ENCODE measurements at regions not wholly inside any gene's neighbourhood (a gene's known extent, or its start where the extent isn't known, plus 50 kb on each side); places are given as distances from the start of the nearest gene placed in this dataset.
"Not testable (repeated sequence)": the region's sequence is repeated elsewhere in the genome, so short reads cannot be mapped to it uniquely, and the experiment has no call there.

GRCh38 chr2:118604371-118604770 is 243.1 kb downstream of the EN1 start:
- DNase-seq, result no peak

DNA sequence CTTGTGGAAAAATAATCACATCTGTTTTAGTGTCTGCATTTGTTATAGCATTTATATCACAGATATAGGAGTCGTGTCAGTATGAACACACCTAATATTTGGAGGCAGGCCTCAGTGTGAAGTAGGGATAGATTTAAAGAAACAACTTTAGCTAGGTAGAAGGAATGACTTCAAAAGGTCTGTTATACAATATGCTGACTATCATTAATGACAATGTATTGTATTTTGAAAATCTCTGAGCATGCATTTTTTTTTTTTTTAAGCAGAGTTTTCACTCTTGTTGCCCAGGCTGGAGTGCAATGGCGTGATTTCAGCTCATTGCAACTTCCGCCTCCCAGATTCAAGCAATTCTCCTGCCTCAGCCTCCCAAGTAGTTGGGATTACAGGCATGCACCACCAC is 248.3 kb downstream of the EN1 start:
- DNase-seq, result no peak

DNA sequence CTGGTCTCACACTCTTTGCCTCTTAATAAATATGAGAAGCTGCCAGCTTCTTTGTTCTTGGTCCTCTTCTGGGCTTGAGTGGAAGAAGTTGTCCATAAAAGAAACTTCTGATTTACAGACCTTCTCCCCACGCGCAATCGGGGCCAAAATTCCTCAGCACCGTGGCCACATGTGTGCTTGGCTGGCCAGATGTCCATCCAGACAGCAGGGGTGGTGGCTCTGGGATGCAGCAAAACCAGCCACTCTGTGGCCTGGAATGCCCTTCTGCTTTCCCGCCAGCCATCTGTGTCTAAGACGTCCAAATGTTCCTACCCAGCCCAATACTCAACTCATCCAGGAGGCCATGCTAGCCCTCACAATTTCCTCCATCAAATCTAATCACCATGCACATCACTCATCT is 250.8 kb downstream of the EN1 start:
- DNase-seq, result no peak

- no peak for DNase-seq
These were observed 254.2 kb downstream of the EN1 start for GRCh38 chr2:118593257-118593656.

DNA sequence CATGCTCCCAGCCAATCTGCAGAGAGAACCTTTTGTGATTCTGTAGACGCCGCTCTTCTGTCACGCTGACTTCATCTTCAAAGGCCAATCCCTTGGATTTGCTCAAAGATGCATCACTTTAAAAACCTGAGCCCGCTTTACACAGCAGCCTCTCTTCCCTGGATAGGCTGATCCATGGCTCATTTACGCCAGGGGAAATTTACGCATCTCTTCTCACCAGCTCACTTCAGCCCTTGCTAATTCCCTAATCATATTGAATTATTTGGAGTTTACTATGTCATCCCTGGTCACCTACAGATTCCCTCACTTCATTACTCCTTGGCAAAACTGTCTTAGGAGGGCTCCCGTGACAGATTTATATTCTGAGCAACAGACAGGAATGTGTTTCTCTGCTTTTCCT is 256.2 kb downstream of the EN1 start:
- no peak for DNase-seq

- DNase-seq, result no peak
These were observed 257.7 kb downstream of the EN1 start for GRCh38 chr2:118589721-118590120.

DNA sequence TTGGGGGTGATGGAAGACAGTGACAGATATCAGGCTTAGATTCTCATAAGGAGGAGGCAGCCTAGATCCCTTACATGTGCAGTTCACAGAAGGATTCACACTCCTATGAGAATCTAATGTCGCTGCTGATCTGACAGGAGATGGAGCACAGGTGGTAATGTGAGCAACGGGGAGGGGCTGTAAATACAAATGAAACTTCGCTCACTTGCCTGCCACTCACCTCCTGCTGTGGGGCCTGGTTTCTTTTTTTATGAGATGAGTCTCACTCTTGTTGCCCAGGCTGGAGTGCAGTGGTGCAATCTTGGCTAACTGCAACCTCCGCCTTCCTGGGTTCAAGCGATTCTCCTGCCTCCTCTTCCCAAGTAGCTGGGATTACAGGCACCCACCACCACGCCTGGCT is 258.6 kb downstream of the EN1 start:
- DNase-seq, result no peak

- DNase-seq, result no peak
These were observed 261.1 kb downstream of the EN1 start for GRCh38 chr2:118586312-118586711.

- DNase-seq, result no peak
These were observed 262.6 kb downstream of the EN1 start for GRCh38 chr2:118584877-118585276.

- no peak for DNase-seq
These were observed 263.2 kb downstream of the EN1 start for GRCh38 chr2:118584062-118584749.

DNA sequence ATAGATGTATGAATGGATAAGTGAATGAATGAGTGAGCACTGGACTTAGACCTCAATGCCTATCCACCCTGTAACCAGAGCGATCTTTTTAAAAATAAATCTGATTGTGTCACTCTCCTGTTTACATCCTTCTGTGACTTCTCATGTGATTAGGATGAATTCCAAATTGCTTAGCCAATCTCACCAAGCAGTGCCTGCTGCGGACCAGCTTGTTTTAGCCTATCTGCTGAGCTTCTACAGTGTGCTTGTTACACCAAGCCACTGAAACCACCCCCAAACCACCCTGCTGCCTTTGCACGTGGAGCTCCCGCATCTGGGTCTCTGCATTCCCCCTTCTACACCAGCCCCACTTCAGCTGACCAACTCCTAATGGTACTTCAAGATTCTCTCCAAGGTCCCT is 265.4 kb downstream of the EN1 start:
- DNase-seq, result no peak

- no peak for DNase-seq
These were observed 266.8 kb downstream of the EN1 start for GRCh38 chr2:118580651-118581050.

DNA sequence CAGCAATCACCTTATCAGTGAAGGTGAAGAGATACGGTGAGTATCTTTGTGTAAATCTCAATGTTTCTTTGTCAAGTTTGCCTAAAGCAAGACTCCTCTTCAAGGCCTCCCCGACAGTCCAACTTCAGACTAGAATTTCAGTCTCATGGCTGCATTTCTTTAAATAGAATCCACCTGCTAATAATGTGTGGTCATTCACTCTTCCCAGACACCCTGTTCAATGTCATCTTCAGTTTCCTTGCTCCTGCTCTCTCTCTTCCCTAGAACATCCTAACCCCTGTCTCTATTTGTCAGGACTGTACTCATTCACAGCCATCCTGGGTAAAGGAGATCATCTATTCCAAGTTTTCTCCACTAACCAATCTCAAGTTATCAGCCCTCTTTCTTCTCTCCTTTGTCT is 267.3 kb downstream of the EN1 start:
- DNase-seq, result no peak

- DNase-seq, result no peak
These were observed 270.2 kb downstream of the EN1 start for GRCh38 chr2:118577202-118577601.

DNA sequence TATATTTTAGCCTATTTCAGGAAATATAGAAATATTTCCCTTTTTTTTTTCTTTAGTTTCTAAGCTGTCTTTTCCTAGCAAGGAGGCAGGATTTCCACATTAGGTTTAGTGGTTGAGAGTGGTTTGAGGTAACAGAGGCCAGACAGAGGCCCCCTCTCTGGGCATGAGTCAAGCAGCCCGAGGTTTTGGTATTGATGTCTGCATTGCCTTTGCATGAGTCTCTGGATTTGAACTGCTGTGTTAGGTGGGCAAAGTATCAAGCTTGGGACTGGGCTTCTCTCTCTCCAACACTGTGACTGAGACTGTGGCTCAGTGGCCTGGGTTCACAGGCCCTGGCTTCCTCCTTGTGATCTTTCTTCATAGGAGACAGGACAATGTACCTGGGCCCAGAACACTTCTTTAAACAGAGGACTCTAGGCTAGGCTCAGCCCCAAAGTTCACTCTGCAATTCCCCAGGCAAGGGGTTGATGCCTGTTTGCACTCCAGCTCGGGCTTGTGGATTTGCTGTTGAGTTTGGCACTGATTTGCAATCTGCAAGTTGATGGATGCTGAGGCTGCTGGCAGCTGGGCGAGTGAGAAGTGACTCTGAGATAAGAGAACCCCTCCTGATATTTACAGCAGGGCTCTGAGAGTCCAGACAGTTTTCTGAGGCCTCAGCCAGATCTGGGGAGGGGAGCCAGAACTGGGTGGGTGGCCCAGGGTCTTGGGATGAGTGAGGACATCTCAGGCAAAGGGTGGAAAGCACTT is 271.2 kb downstream of the EN1 start:
- no peak for DNase-seq

GRCh38 chr2:118572380-118572779 is 275.1 kb downstream of the EN1 start:
- DNase-seq, result not testable (repeated sequence)

DNA sequence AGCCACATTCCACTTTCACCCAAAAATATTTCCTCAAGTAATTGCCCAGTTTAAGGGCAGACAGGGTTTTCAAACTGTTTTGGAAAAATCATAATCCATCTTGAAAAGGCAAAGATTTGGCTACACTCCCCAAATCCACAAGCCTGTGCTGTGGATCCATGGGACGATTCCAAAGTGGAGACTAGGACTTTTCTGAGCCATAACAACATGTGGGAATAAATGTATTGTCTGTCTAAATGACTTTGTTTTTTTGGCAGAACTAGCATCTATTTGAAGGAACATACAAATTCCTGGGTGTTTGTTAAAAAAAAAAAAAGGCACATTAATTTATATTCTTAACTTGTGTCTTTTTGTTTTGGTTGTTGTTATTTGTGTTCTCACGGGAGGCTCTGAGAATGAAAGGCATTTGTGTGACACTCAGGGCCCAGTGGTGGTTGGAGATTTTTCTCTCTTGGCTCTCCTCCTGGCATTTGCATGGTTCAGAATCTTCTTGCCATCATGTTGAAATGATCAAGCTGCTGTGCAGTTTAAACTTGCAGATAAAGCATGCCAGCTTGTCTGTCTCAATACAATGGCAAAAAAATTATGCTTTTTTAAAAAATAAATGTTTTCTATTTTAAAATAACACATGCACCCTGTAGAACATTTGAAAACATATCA is 277.4 kb downstream of the EN1 start:
- no peak for DNase-seq

GRCh38 chr2:118568700-118569099 is 278.7 kb downstream of the EN1 start:
- no peak for DNase-seq

GRCh38 chr2:118565786-118566540 is 281.5 kb downstream of the EN1 start:
- no peak for DNase-seq

GRCh38 chr2:118565301-118565700 is 282.1 kb downstream of the EN1 start:
- no peak for DNase-seq

GRCh38 chr2:118562144-118562543 is 285.3 kb downstream of the EN1 start:
- no peak for DNase-seq

- no peak for DNase-seq
These were observed 288.6 kb downstream of the EN1 start for GRCh38 chr2:118558846-118559245.

DNA sequence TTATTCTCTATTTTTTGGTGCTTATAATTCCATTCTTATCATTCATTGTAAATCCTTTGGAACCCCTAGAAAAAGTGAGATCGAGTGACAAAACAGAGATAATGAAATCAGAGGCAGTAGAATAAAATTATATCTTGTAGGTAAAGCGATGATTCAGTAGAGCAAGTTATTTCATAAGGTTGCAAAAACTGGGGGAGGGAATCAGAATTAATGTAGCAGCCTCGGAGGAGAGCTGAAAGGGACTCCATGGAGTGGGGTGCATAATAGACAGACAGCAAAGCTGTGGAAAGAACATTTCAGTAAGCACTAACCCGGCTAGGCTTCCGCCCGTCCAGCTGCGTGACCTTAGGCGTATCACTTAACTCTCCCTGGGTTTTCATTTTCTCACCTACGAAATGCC is 289.7 kb downstream of the EN1 start:
- DNase-seq, result no peak

DNA sequence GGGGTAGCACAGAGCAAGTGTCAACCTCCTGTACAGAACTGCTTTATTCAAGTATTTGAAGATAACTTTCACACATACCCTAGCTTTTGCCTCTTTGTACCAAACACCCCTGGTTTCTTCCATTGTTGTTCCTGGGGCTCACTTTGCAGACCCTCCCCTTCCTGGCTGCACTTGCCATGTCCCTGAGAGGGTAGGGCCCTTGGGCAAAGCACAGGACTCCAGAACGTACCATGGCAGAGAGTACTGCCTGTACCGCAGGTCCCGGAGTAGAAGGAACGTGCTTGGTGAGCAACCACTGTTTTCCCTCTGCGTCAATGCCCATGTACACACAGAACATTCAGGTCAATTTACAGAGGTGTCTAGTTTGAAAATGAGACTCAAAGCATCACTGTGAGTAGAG is 290.4 kb downstream of the EN1 start:
- no peak for DNase-seq

Data from SHP77 treated with DMSO at 0.1 percent for 48 hours (cell line).